ENCODE measurements at regions not wholly inside any gene's neighbourhood (a gene's known extent, or its start where the extent isn't known, plus 50 kb on each side); places are given as distances from the start of the nearest gene placed in this dataset.

DNA sequence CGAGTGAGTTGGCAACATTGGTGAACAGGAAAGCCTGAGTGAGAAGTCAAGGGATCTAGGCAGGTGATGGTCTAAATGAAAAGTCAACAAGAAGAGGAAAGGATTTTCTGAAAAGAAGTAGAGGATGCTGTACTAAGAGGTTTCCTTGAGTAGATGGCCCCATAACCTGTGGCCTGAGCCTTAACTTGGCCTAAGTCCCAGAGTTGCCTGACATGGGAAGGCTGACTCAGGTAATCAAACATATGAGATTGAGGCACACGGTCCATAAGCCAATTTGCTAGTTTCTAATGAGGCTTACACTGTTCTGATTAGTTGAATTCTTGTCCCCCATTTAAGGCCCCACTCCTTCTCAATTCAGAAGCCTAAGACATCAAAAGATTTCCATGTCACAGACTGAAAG, 262.5 kb upstream of the LMCD1 start:
- ChIA-PET CTCF (interaction anchor here (0.6 to 1.3 kb wide), 15 partner anchors 9 to 1288 kb away, joined by 3 to 8 read pairs (median 3); no protein-coding TSS in a partner anchor), POLR2A (ENCODE audit: unreplicated experiment) (interaction anchor here (0.6 kb wide), 1 partner anchor 17 kb away, joined by 5 read pairs; no protein-coding TSS in a partner anchor)
- Histone ChIP-seq H3K27me3 (ENCODE audit: control insufficient read depth, insufficient read depth, low read length) (no peaks in the 10 kb centered on the region), H3K9me1 (ENCODE audit: insufficient read depth, low read length) (no peaks in the 10 kb centered on the region), H4K5ac (ENCODE audit: low read depth, low read length) (no peak overlapping the region), H3K9me3 (ENCODE audit: control insufficient read depth, insufficient read depth, low read length) (no peaks in the 10 kb centered on the region), H3K4me3 (ENCODE audit: insufficient read depth, low read depth, low read length) (no peak overlapping the region), H2AK9ac (replicated peaks; ENCODE audit: low read depth, low read length, poor library complexity) (no peak overlapping the region), H3K23ac (ENCODE audit: low read depth, low read length) (no peak overlapping the region), H3K27ac (ENCODE audit: insufficient read depth, low read length) (no peak overlapping the region), H3K14ac (replicated peaks; ENCODE audit: low read depth, low read length) (no peak overlapping the region), H4K8ac (ENCODE audit: low read depth in 2 of 2, low read length in 2 of 2) (no peak overlapping the region), H3K79me1 (ENCODE audit: low read depth in 1 of 2, low read length in 2 of 2) (no peaks in the 10 kb centered on the region), H3K56ac (ENCODE audit: extremely low read depth, insufficient read depth, low read length) (no peak overlapping the region), H3K18ac (ENCODE audit: low read depth, low read length) (no peak overlapping the region), H3K4ac (ENCODE audit: low read depth, low read length) (no peak overlapping the region), H3K9ac (ENCODE audit: low read depth, low read length) (no peak overlapping the region), H2AK5ac (ENCODE audit: low read depth, low read length) (no peak overlapping the region), H3K36me3 (ENCODE audit: control insufficient read depth, insufficient read depth, low read length) (no peaks in the 10 kb centered on the region), H2BK5ac (ENCODE audit: low read depth, low read length, poor library complexity, severe bottlenecking) (no peak overlapping the region), H2AFZ (replicated peaks; ENCODE audit: low read length, poor library complexity) (no peak overlapping the region), H2BK15ac (ENCODE audit: low read depth, low read length) (no peak overlapping the region), H4K91ac (ENCODE audit: insufficient read depth, low read depth, low read length) (no peak overlapping the region), H2BK120ac (ENCODE audit: low read depth, low read length) (no peak overlapping the region), H3K4me1 (ENCODE audit: control insufficient read depth, insufficient read depth, low read length) (no peaks in the 10 kb centered on the region), H3K4me2 (ENCODE audit: low read depth, low read length) (no peak overlapping the region), H4K20me1 (ENCODE audit: insufficient read depth, low read length) (no peaks in the 10 kb centered on the region), H2BK20ac (ENCODE audit: low read depth, low read length) (no peak overlapping the region)
- dilution Hi-C loops (cut with HindIII; ENCODE audit: low sequenced_read_pairs, unreplicated experiment) (no loop called here), intact Hi-C loops (cut with micrococcal nuclease) (no loop called here), in situ Hi-C loops (cut with MboI; ENCODE audit: low sequenced_read_pairs) (no loop called here)
- TF ChIP-seq NFE2L2 (IDR thresholded peaks at IDR 0.05; ENCODE audit: low read depth, low read length) (no peak), USF2 (IDR thresholded peaks at IDR 0.05; ENCODE audit: low read depth, low read length) (no peak), SMC3 (IDR thresholded peaks at IDR 0.05; ENCODE audit: low read depth, low read length) (no peak), BHLHE40 (IDR thresholded peaks at IDR 0.05; ENCODE audit: low read depth, low read length) (no peak), RFX5 (IDR thresholded peaks at IDR 0.05; ENCODE audit: low read depth, low read length) (no peak), CEBPB (IDR thresholded peaks at IDR 0.05; ENCODE audit: low read depth, low read length) (no peak), FOS (IDR thresholded peaks at IDR 0.05; ENCODE audit: low read depth, low read length) (no peak), CHD1 (IDR thresholded peaks at IDR 0.05; ENCODE audit: low read depth, low read length) (no peak), MAZ (IDR thresholded peaks at IDR 0.05; ENCODE audit: borderline replicate concordance, low read depth, low read length) (no peak), RCOR1 (IDR thresholded peaks at IDR 0.05; ENCODE audit: insufficient replicate concordance, low read length) (no peak), RAD21 (IDR thresholded peaks at IDR 0.05; ENCODE audit: low read length) (no peak), MAFK (IDR thresholded peaks at IDR 0.05; ENCODE audit: low read depth, low read length) (no peak), POLR2A (IDR thresholded peaks at IDR 0.05; ENCODE audit: low read depth, low read length) (no peak)
- TF ChIP-seq, protein P1, sequence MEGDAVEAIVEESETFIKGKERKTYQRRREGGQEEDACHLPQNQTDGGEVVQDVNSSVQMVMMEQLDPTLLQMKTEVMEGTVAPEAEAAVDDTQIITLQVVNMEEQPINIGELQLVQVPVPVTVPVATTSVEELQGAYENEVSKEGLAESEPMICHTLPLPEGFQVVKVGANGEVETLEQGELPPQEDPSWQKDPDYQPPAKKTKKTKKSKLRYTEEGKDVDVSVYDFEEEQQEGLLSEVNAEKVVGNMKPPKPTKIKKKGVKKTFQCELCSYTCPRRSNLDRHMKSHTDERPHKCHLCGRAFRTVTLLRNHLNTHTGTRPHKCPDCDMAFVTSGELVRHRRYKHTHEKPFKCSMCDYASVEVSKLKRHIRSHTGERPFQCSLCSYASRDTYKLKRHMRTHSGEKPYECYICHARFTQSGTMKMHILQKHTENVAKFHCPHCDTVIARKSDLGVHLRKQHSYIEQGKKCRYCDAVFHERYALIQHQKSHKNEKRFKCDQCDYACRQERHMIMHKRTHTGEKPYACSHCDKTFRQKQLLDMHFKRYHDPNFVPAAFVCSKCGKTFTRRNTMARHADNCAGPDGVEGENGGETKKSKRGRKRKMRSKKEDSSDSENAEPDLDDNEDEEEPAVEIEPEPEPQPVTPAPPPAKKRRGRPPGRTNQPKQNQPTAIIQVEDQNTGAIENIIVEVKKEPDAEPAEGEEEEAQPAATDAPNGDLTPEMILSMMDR (conservative IDR thresholded peaks at IDR 0.05; ENCODE audit: low read depth, low read length), result no peak
- TF ChIP-seq, protein P2, sequence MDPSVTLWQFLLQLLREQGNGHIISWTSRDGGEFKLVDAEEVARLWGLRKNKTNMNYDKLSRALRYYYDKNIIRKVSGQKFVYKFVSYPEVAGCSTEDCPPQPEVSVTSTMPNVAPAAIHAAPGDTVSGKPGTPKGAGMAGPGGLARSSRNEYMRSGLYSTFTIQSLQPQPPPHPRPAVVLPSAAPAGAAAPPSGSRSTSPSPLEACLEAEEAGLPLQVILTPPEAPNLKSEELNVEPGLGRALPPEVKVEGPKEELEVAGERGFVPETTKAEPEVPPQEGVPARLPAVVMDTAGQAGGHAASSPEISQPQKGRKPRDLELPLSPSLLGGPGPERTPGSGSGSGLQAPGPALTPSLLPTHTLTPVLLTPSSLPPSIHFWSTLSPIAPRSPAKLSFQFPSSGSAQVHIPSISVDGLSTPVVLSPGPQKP (IDR thresholded peaks at IDR 0.05; ENCODE audit: borderline replicate concordance, low read depth, low read length), result no peak
- 100% methylated on average over 1 of the region's 2 CpGs; no CpG with 5 or more reads in 1 of the 2 experiments for WGBS, 2 experiments (ENCODE audit: extremely low coverage in 2 of 2, insufficient read length in 1 of 2)
- ATAC-seq (ENCODE audit: low read depth), result no peak
- no peak for DNase-seq
- no TSS peak for BruUV-seq (replicated peaks)

Data from IMR-90 (cell line).